H1 (cell line): ENCODE measurements at regions not wholly inside any gene's neighbourhood (a gene's known extent, or its start where the extent isn't known, plus 50 kb on each side); places are given as distances from the start of the nearest gene placed in this dataset.

ENCODE experiments used
- CTCF ChIA-PET: fragments of 300-600 bp; sonication (Branson Sonifier 250); formaldehyde crosslinking; loops from one replicate; lab custom pipeline; 2021; ENCODE audit not compliant: partially characterized antibody; lab: Charles Lee
- POLR2A ChIA-PET: fragments of 300-600 bp; sonication (Branson Sonifier 250); formaldehyde crosslinking; loops from one replicate; lab custom pipeline; 2021; ENCODE audit warnings: inconsistent platforms; ENCODE audit not compliant: partially characterized antibody; lab: Charles Lee
- DNase-seq, 2 experiments: peaks; one replicate each; pipeline versions ENCODE4 v3.0.0 to v3.0.0-alpha.2; 2010 to 2022; ENCODE audit warnings: low spot score in 2 of 2, low read depth in 1 of 2, mixed read lengths in 1 of 2
- FAIRE-seq: peaks from 2 replicates; lab custom pipeline; 2011; peaks lifted over from hg19 to GRCh38; lab: Jason Lieb, UNC
- H2AFZ ChIP-seq: 2 replicates; pipeline ENCODE4 v1.8.1; 2012; ENCODE audit warnings: low read length, inconsistent platforms
- H2AK5ac ChIP-seq: 2 replicates; pipeline ENCODE4 v1.6.1; 2013; ENCODE audit warnings: low read depth, low read length
- H2BK120ac ChIP-seq: replicated peaks from 2 replicates; pipeline ENCODE3; 2013; ENCODE audit warnings: low read depth, low read length, inconsistent platforms
- H2BK12ac ChIP-seq: 2 replicates; pipeline ENCODE4 v1.6.1; 2013; ENCODE audit warnings: low read depth, low read length
- H2BK15ac ChIP-seq: 2 replicates; pipeline ENCODE4 v1.6.1; 2013; ENCODE audit warnings: low read length
- H2BK20ac ChIP-seq: 2 replicates; pipeline ENCODE4 v1.6.1; 2013; ENCODE audit warnings: low read length
- H2BK5ac ChIP-seq: 2 replicates; pipeline ENCODE4 v1.6.1; 2013; ENCODE audit warnings: low read depth, low read length
- H3K14ac ChIP-seq: 2 replicates; pipeline ENCODE4 v1.6.1; 2013; ENCODE audit warnings: inconsistent platforms; ENCODE audit not compliant: insufficient read length
- H3K18ac ChIP-seq: 2 replicates; pipeline ENCODE4 v1.6.1; 2013; ENCODE audit warnings: low read length; ENCODE audit errors: extremely low read depth
- H3K23ac ChIP-seq: 2 replicates; pipeline ENCODE4 v1.6.1; 2013; ENCODE audit warnings: inconsistent platforms; ENCODE audit not compliant: insufficient read length
- H3K23me2 ChIP-seq: 2 replicates; pipeline ENCODE4 v1.6.1; 2013; ENCODE audit warnings: low read depth, low read length
- H3K27ac ChIP-seq: 2 replicates; pipeline ENCODE4 v1.6.1; 2011; ENCODE audit warnings: low read depth, low read length, inconsistent platforms
- H3K27me3 ChIP-seq, 4 experiments: replicated peaks in 1 of 4; 1 replicate in 1 of 4; 2 replicates in 3 of 4; pipeline versions ENCODE4 v1.6.1 to v1.8.1; 2011 to 2013; ENCODE audit warnings: low read length in 3 of 4, mild to moderate bottlenecking in 3 of 4, inconsistent platforms in 2 of 4, mixed read lengths in 2 of 4, moderate library complexity in 1 of 4; ENCODE audit not compliant: control insufficient read depth in 3 of 4, insufficient read depth in 3 of 4; ENCODE audit errors: extremely low read depth in 1 of 4
- H3K36me3 ChIP-seq, 4 experiments: 2 replicates each; pipeline versions ENCODE4 v1.6.1 to v1.8.1; 2011 to 2013; ENCODE audit warnings: mild to moderate bottlenecking in 4 of 4, low read length in 3 of 4, moderate library complexity in 2 of 4, control low read depth in 1 of 4, inconsistent platforms in 1 of 4; ENCODE audit not compliant: insufficient read depth in 4 of 4, control insufficient read depth in 2 of 4
- H3K4ac ChIP-seq: replicated peaks from 2 replicates; pipeline ENCODE3; 2013; ENCODE audit warnings: low read length, low read depth, mixed read lengths, inconsistent platforms; ENCODE audit not compliant: insufficient read length
- H3K4me1 ChIP-seq, 4 experiments: replicated peaks in 1 of 4; 1 replicate in 1 of 4; 2 replicates in 3 of 4; pipeline versions ENCODE4 v1.6.1 to v1.8.1; 2011 to 2013; ENCODE audit warnings: low read length in 3 of 4, inconsistent platforms in 2 of 4, mixed read lengths in 1 of 4; ENCODE audit not compliant: insufficient read depth in 4 of 4, control insufficient read depth in 3 of 4
- H3K4me2 ChIP-seq, 2 experiments: 2 replicates each; pipeline versions ENCODE4 v1.6.1 to v1.8.1; 2011 to 2013; ENCODE audit warnings: low read depth in 2 of 2, low read length in 2 of 2, control low read depth in 1 of 2, inconsistent platforms in 1 of 2, mild to moderate bottlenecking in 1 of 2; ENCODE audit not compliant: insufficient read depth in 1 of 2
- H3K4me3 ChIP-seq, 4 experiments: fragments of 200-600, 300-600 bp in 1 of 4; sonication (generic), shearing (Covaris generic), sonication (Bioruptor Twin) in 1 of 4; 2 replicates each; pipeline versions ENCODE4 v1.5.1 to v1.8.1; 2011 to 2016; ENCODE audit warnings: low read length in 4 of 4, low read depth in 3 of 4, control low read depth in 2 of 4, inconsistent platforms in 2 of 4, mild to moderate bottlenecking in 2 of 4, mixed read lengths in 1 of 4, moderate library complexity in 1 of 4; ENCODE audit not compliant: insufficient read depth in 2 of 4; ENCODE audit errors: extremely low read depth in 1 of 4
- H3K56ac ChIP-seq: replicated peaks from 2 replicates; pipeline ENCODE3; 2013; ENCODE audit warnings: low read depth, mild to moderate bottlenecking, mixed read lengths, low read length, inconsistent platforms; ENCODE audit not compliant: insufficient read length
- H3K79me1 ChIP-seq: 2 replicates; pipeline ENCODE4 v1.6.1; 2013; ENCODE audit warnings: low read depth, low read length, control low read depth
- H3K79me2 ChIP-seq, 2 experiments: 2 replicates each; pipeline versions ENCODE4 v1.6.1 to v1.8.1; 2012 to 2013; ENCODE audit warnings: low read length in 2 of 2, mild to moderate bottlenecking in 2 of 2, inconsistent platforms in 1 of 2; ENCODE audit not compliant: insufficient read depth in 2 of 2, control insufficient read depth in 1 of 2
- H3K9ac ChIP-seq, 4 experiments: replicated peaks in 1 of 4; 1 replicate in 1 of 4; 2 replicates in 3 of 4; pipeline versions ENCODE4 v1.6.1 to v1.8.1; 2011 to 2013; ENCODE audit warnings: low read depth in 3 of 4, low read length in 3 of 4, control low read depth in 2 of 4, mild to moderate bottlenecking in 2 of 4, moderate library complexity in 2 of 4, inconsistent platforms in 1 of 4; ENCODE audit errors: extremely low read depth in 1 of 4
- H3K9me3 ChIP-seq, 2 experiments: 2 replicates each; pipeline versions ENCODE4 v1.6.1 to v1.8.1; 2012 to 2013; ENCODE audit warnings: mild to moderate bottlenecking in 2 of 2, moderate library complexity in 2 of 2, control low read depth in 1 of 2, inconsistent platforms in 1 of 2, low read depth in 1 of 2, low read length in 1 of 2, mixed read lengths in 1 of 2; ENCODE audit not compliant: insufficient read depth in 2 of 2
- H4K20me1 ChIP-seq, 2 experiments: replicated peaks in 1 of 2; 2 replicates each; pipeline versions ENCODE3 to v1.8.1; 2011 to 2013; ENCODE audit warnings: inconsistent platforms in 2 of 2, low read length in 2 of 2, mild to moderate bottlenecking in 1 of 2; ENCODE audit not compliant: insufficient read depth in 2 of 2, control insufficient read depth in 1 of 2
- H4K5ac ChIP-seq: 2 replicates; pipeline ENCODE4 v1.6.1; 2013; ENCODE audit warnings: low read length, low read depth, mixed read lengths, inconsistent platforms; ENCODE audit not compliant: insufficient read length
- H4K8ac ChIP-seq: 2 replicates; pipeline ENCODE4 v1.8.0; 2013; ENCODE audit warnings: mild to moderate bottlenecking, moderate library complexity, low read length, inconsistent platforms; ENCODE audit not compliant: insufficient read depth; ENCODE audit errors: extremely low read depth
- H4K91ac ChIP-seq: replicated peaks from 2 replicates; pipeline ENCODE3; 2013; ENCODE audit warnings: low read length, mixed read lengths, inconsistent platforms; ENCODE audit not compliant: insufficient read length
- ASH2L ChIP-seq: fragments of 200-600, 300-600 bp; sonication (generic); IDR thresholded peaks from one replicate; pipeline ENCODE4 v1.7.1; 2017; ENCODE audit warnings: low read length
- BCL11A ChIP-seq, 2 experiments: IDR thresholded peaks; one replicate each; pipeline ENCODE4 v1.6.1; 2011; ENCODE audit warnings: low read depth in 2 of 2, low read length in 2 of 2, mild to moderate bottlenecking in 2 of 2
- EZH2 ChIP-seq: fragments of 200-600 bp; sonication (generic); IDR thresholded peaks from 2 replicates; pipeline ENCODE4 v1.7.1; 2012; ENCODE audit warnings: low read depth, mild to moderate bottlenecking, moderate library complexity, low read length, inconsistent platforms; ENCODE audit not compliant: severe bottlenecking
- FOSL1 ChIP-seq: IDR thresholded peaks from 2 replicates; pipeline ENCODE4 v1.6.1; 2011; ENCODE audit warnings: mild to moderate bottlenecking, low read depth, low read length, moderate library complexity; ENCODE audit not compliant: insufficient read depth
- HDAC6 ChIP-seq: IDR thresholded peaks from one replicate; pipeline ENCODE4 v1.7.1; 2012; ENCODE audit warnings: low read depth, mild to moderate bottlenecking, inconsistent platforms, low read length, moderate library complexity
- JUN ChIP-seq: IDR thresholded peaks from 2 replicates; pipeline ENCODE4 v1.6.1; 2011; ENCODE audit warnings: low read depth, mild to moderate bottlenecking, improper control_type of control experiment, low read length
- SIRT6 ChIP-seq: IDR thresholded peaks from one replicate; pipeline ENCODE4 v1.7.1; 2012; ENCODE audit warnings: low read length, inconsistent platforms
- TAF1 ChIP-seq: IDR thresholded peaks from 2 replicates; pipeline ENCODE4 v1.6.1; 2011; ENCODE audit warnings: mild to moderate bottlenecking, low read depth, low read length
- TBP ChIP-seq: IDR thresholded peaks from 2 replicates; pipeline ENCODE4 v1.6.1; 2011; ENCODE audit warnings: low read depth, low read length, improper control_type of control experiment
- TCF12 ChIP-seq: IDR thresholded peaks from 2 replicates; pipeline ENCODE4 v1.6.1; 2011; ENCODE audit warnings: low read depth, mild to moderate bottlenecking, low read length
- ZNF274 ChIP-seq: IDR thresholded peaks from 2 replicates; pipeline ENCODE4 v1.7.0; 2012; ENCODE audit warnings: low read length, borderline replicate concordance; ENCODE audit errors: extremely low read depth
- WGBS, 2 experiments: shearing (Covaris generic) in 1 of 2; methylation state at CpG; one replicate each; pipeline versions ENCODE4 v1.1.6 to v1.1.7; 2013 to 2015; ENCODE audit warnings: low lambda C conversion rate in 2 of 2, mixed read lengths in 2 of 2, inconsistent platforms in 1 of 2, low coverage in 1 of 2, missing lambda C conversion rate in 1 of 2; ENCODE audit not compliant: insufficient replicate concordance in 2 of 2, insufficient coverage in 1 of 2, insufficient read length in 1 of 2; ENCODE audit errors: extremely low coverage in 1 of 2, missing lambda C conversion rate in 1 of 2; 5-methylcytosine and 5-hydroxymethylcytosine counted together
- TF ChIP-seq, protein P1 (sequence below): IDR thresholded peaks from 2 replicates; pipeline ENCODE4 v1.6.1; 2011; ENCODE audit warnings: low read depth, mild to moderate bottlenecking, low read length; ENCODE audit not compliant: insufficient read depth

DNA sequence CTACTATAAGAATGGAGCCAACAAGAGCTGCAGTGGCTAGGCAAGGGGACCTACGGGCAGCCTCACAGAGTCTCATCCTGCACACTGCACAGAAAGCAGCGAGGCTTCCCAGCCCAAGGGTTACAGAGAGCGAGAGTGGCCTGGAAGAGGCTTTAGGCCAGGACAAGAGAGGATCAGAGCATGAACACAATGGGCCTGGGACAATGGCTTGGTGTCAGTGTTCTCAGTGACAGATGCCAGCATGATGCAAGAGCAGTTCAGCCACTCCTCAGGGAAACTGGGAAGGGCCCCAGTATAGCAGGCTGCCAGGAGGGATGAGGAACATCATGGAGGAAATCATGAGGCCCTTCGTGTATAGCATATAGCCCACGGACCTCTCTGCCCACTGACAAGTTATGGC lies 108.0 kb downstream of the NUS1 start:
- ChIA-PET CTCF (interaction anchor here (1.0 kb wide), 1 partner anchor 12 kb away, joined by 3 read pairs; no protein-coding TSS in a partner anchor), POLR2A (no interaction called here)
- no peak overlapping the region for H2AK5ac ChIP-seq
- no peak overlapping the region for H2BK15ac ChIP-seq
- H2BK20ac ChIP-seq: no peak overlapping the region
- DNase-seq (no peak), FAIRE-seq (no peak)
- no peaks in the 10 kb centered on the region for H4K20me1 ChIP-seq
- H4K91ac ChIP-seq: no peak overlapping the region
- H3K4me3 ChIP-seq: no peak overlapping the region
- no peaks in the 10 kb centered on the region for H3K9me3 ChIP-seq
- H4K5ac ChIP-seq: no peak overlapping the region
- no peaks in the 10 kb centered on the region for H3K4me1 ChIP-seq
- no peak overlapping the region for H3K56ac ChIP-seq
- H3K4me2 ChIP-seq: no peak overlapping the region
- WGBS, 2 experiments: 90% methylated on average over 5 of the region's 5 CpGs; no CpG with 5 or more reads in 1 of the 2 experiments
- no peaks in the 10 kb centered on the region for H3K27me3 ChIP-seq
- peak overlapping the region; percentile 87; the same call in 1 of the 2 replicates for H2BK12ac ChIP-seq
- H3K9ac ChIP-seq: no peak overlapping the region
- H3K23ac ChIP-seq: no peak overlapping the region
- no peaks in the 10 kb centered on the region for H3K79me1 ChIP-seq
- H3K79me2 ChIP-seq: no peaks in the 10 kb centered on the region
- H4K8ac ChIP-seq: no peak overlapping the region
- H3K27ac ChIP-seq: no peak overlapping the region
- no peaks in the 10 kb centered on the region for H3K36me3 ChIP-seq
- H2BK120ac ChIP-seq: no peak overlapping the region
- H3K23me2 ChIP-seq: no peaks in the 10 kb centered on the region
- TF ChIP-seq HDAC6 (no peak), SIRT6 (no peak), TCF12 (no peak), FOSL1 (no peak), ASH2L (no peak), EZH2 (no peak), ZNF274 (no peak), BCL11A (IDR thresholded peaks at IDR 0.05; ENCODE audit: low read depth in 2 of 2, low read length in 2 of 2) (no peak), TBP (no peak), TAF1 (no peak), JUN (no peak)
- TF ChIP-seq, protein P1, sequence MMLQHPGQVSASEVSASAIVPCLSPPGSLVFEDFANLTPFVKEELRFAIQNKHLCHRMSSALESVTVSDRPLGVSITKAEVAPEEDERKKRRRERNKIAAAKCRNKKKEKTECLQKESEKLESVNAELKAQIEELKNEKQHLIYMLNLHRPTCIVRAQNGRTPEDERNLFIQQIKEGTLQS: no peak
- no peak overlapping the region for H3K4ac ChIP-seq
- H3K14ac ChIP-seq: no peak overlapping the region
- H2AFZ ChIP-seq: peak overlapping the region; percentile 17; the same call in 1 of the 2 replicates
- H3K18ac ChIP-seq: no peak overlapping the region
- H2BK5ac ChIP-seq: no peak overlapping the region
